ENCODE measurements at regions not wholly inside any gene's neighbourhood (a gene's known extent, or its start where the extent isn't known, plus 50 kb on each side); places are given as distances from the start of the nearest gene placed in this dataset.

DNA sequence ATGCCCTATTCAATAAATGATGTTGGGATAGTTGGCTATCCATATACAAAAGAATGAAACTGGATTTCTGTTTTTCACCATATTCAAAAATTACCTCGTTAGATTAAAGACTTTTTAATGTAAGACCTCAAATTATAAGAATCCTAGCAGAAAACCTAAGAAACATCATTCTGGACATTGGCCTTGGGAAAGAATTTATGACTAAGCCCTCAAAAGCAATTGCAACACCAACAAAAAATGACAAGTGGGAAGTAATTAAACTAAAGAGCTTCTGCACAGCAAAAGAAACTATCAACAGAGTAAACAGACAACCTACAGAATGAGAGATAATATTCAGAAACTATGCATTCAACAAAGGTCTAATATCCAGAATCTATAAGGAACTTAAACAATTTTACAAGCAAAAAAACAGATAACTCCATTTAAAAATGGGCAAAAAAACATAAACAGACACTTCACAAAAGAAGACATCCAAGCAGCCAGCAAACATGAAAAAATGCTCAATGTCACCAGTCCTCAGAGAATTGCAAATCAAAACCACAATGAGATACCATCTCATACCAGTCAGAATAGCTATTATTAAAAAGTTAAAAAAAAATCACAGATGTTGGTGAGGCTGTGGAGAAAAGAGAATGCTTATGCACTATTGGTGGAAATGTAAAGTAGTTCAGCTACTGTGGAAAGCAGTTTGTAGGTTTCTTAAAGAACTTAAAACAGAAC is 309.8 kb downstream of the AHR start:
- no peak for TF ChIP-seq MXI1 (IDR thresholded peaks at IDR 0.05; ENCODE audit: low read depth, low read length)
- TF ChIP-seq, protein P1, sequence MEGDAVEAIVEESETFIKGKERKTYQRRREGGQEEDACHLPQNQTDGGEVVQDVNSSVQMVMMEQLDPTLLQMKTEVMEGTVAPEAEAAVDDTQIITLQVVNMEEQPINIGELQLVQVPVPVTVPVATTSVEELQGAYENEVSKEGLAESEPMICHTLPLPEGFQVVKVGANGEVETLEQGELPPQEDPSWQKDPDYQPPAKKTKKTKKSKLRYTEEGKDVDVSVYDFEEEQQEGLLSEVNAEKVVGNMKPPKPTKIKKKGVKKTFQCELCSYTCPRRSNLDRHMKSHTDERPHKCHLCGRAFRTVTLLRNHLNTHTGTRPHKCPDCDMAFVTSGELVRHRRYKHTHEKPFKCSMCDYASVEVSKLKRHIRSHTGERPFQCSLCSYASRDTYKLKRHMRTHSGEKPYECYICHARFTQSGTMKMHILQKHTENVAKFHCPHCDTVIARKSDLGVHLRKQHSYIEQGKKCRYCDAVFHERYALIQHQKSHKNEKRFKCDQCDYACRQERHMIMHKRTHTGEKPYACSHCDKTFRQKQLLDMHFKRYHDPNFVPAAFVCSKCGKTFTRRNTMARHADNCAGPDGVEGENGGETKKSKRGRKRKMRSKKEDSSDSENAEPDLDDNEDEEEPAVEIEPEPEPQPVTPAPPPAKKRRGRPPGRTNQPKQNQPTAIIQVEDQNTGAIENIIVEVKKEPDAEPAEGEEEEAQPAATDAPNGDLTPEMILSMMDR (IDR thresholded peaks at IDR 0.05) = no peak
- TF ChIP-seq SIN3A (IDR thresholded peaks at IDR 0.05; ENCODE audit: borderline replicate concordance, low read depth, low read length) = no peak
- TF ChIP-seq RAD21 (IDR thresholded peaks at IDR 0.05; ENCODE audit: low read length) = no peak
- TF ChIP-seq RXRA (IDR thresholded peaks at IDR 0.05; ENCODE audit: borderline replicate concordance, low read depth) = no peak
- no peak for TF ChIP-seq EZH2phosphoT487 (IDR thresholded peaks at IDR 0.05; ENCODE audit: borderline replicate concordance, low read depth)
- no peak for TF ChIP-seq RCOR1 (IDR thresholded peaks at IDR 0.05; ENCODE audit: low read length)
- TF ChIP-seq MEF2A (IDR thresholded peaks at IDR 0.05; ENCODE audit: borderline replicate concordance, low read depth) = no peak
- TF ChIP-seq POLR2AphosphoS5 (IDR thresholded peaks at IDR 0.05; ENCODE audit: low read depth, low read length) = no peak
- TF ChIP-seq, protein P2, sequence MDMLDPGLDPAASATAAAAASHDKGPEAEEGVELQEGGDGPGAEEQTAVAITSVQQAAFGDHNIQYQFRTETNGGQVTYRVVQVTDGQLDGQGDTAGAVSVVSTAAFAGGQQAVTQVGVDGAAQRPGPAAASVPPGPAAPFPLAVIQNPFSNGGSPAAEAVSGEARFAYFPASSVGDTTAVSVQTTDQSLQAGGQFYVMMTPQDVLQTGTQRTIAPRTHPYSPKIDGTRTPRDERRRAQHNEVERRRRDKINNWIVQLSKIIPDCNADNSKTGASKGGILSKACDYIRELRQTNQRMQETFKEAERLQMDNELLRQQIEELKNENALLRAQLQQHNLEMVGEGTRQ (IDR thresholded peaks at IDR 0.05; ENCODE audit: borderline replicate concordance, low read depth, low read length) = no peak
- TF ChIP-seq, protein P3, sequence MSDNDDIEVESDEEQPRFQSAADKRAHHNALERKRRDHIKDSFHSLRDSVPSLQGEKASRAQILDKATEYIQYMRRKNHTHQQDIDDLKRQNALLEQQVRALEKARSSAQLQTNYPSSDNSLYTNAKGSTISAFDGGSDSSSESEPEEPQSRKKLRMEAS (IDR thresholded peaks at IDR 0.05; ENCODE audit: low read depth) = no peak

Data from SK-N-SH (cell line).